Caco-2 (cell line): ENCODE measurements at regions not wholly inside any gene's neighbourhood (a gene's known extent, or its start where the extent isn't known, plus 50 kb on each side); places are given as distances from the start of the nearest gene placed in this dataset.

Experiments
- BruUV-seq: library from RNA; stranded (reverse); fragments of 400-500 nt; replicated peaks from 2 replicates; lab custom pipeline; 2021; lab: Mats Ljungman, UMichigan
- CTCF ChIA-PET: fragments of 300-600 bp; sonication (Branson Sonifier 250); formaldehyde crosslinking; loops from one replicate; lab custom pipeline; 2022; ENCODE audit warnings: antibody characterized with exemption; lab: Charles Lee
- POLR2A ChIA-PET: fragments of 300-600 bp; sonication (Branson Sonifier 250); formaldehyde crosslinking; loops from one replicate; lab custom pipeline; 2022; ENCODE audit warnings: antibody characterized with exemption; lab: Charles Lee
- DNase-seq, 2 experiments: peaks; one replicate each; pipeline versions ENCODE4 v3.0.0 to v3.0.0-alpha.2; 2020 to 2022
- H3K27me3 ChIP-seq: replicated peaks from 2 replicates; pipeline ENCODE4 v1.6.0; 2011; ENCODE audit warnings: low read length; ENCODE audit not compliant: control insufficient read depth, insufficient read depth
- H3K36me3 ChIP-seq: 2 replicates; pipeline ENCODE4 v1.5.1; 2011; ENCODE audit warnings: low read length; ENCODE audit not compliant: control insufficient read depth, insufficient read depth
- H3K4me1 ChIP-seq: fragments of 250-450 bp; sonication (Bioruptor Pico); 2 replicates; pipeline ENCODE4 v1.5.1; 2020; ENCODE audit warnings: mild to moderate bottlenecking
- H3K4me3 ChIP-seq: 2 replicates; pipeline ENCODE4 v1.5.1; 2011; ENCODE audit warnings: low read depth, mild to moderate bottlenecking, control low read depth, low read length
- H3K9me3 ChIP-seq: fragments of 250-450 bp; sonication (Bioruptor Pico); 2 replicates; pipeline ENCODE4 v1.5.1; 2020; ENCODE audit warnings: mild to moderate bottlenecking, moderate library complexity
- H3K27ac Mint-ChIP-seq: one replicate; pipeline ENCODE4 v1.8.0; 2022; ENCODE audit warnings: mixed read lengths; ENCODE audit not compliant: unreplicated experiment
- H3K27me3 Mint-ChIP-seq: one replicate; pipeline ENCODE4 v1.8.0; 2022; ENCODE audit warnings: mixed read lengths; ENCODE audit not compliant: insufficient read depth, unreplicated experiment
- H3K36me3 Mint-ChIP-seq: one replicate; pipeline ENCODE4 v1.8.0; 2022; ENCODE audit warnings: mild to moderate bottlenecking, mixed read lengths; ENCODE audit not compliant: insufficient read depth, unreplicated experiment
- H3K4me1 Mint-ChIP-seq: one replicate; pipeline ENCODE4 v1.8.0; 2022; ENCODE audit warnings: low read depth, mixed read lengths; ENCODE audit not compliant: unreplicated experiment
- H3K4me3 Mint-ChIP-seq: one replicate; pipeline ENCODE4 v1.8.0; 2022; ENCODE audit warnings: mild to moderate bottlenecking, moderate library complexity, mixed read lengths; ENCODE audit not compliant: unreplicated experiment
- H3K9me3 Mint-ChIP-seq: one replicate; pipeline ENCODE4 v1.8.0; 2022; ENCODE audit warnings: mixed read lengths; ENCODE audit not compliant: unreplicated experiment
- CTCF ChIP-seq, 2 experiments: fragments of 200-600 bp in 1 of 2; IDR thresholded peaks; 1 replicate in 1 of 2; 2 replicates in 1 of 2; pipeline versions ENCODE4 v1.5.1 to v1.8.0; 2011 to 2022; ENCODE audit warnings: antibody characterized with exemption in 1 of 2, control low read depth in 1 of 2, inconsistent platforms in 1 of 2, low read depth in 1 of 2, low read length in 1 of 2, mild to moderate bottlenecking in 1 of 2, moderate library complexity in 1 of 2; ENCODE audit not compliant: insufficient read depth in 1 of 2, severe bottlenecking in 1 of 2, unreplicated experiment in 1 of 2
- intact Hi-C: fragments of 100-400 bp; cut with micrococcal nuclease; formaldehyde crosslinking; loops from one replicate; pipeline ENCODE4 v1.10.0; 2022; ENCODE audit not compliant: unreplicated experiment

- Mint-ChIP-seq H3K36me3 (no peaks in the 10 kb centered on the region), H3K27me3 (no peaks in the 10 kb centered on the region), H3K4me1 (no peaks in the 10 kb centered on the region), H3K27ac (no peak overlapping the region), H3K9me3 (no peaks in the 10 kb centered on the region), H3K4me3 (no peak overlapping the region)
- ChIA-PET POLR2A (no interaction called here), CTCF (no interaction called here)
- Histone ChIP-seq H3K4me3 (no peak overlapping the region), H3K36me3 (no peaks in the 10 kb centered on the region), H3K27me3 (no peaks in the 10 kb centered on the region), H3K4me1 (no peaks in the 10 kb centered on the region), H3K9me3 (no peaks in the 10 kb centered on the region)
- BruUV-seq, result no TSS peak
- no peak for DNase-seq
- intact Hi-C loops, result no loop called here
- TF ChIP-seq CTCF (IDR thresholded peaks at IDR 0.05; ENCODE audit: insufficient read depth in 1 of 2, low read depth in 1 of 2, low read length in 1 of 2, severe bottlenecking in 1 of 2, unreplicated experiment in 1 of 2), result no peak
These were observed 272.6 kb downstream of the S1PR1 start for GRCh38 chr1:101509370-101509769.

- H3K4me3 Mint-ChIP-seq, result no peak overlapping the region
- no peaks in the 10 kb centered on the region for H3K4me1 Mint-ChIP-seq
- no peak overlapping the region for H3K27ac Mint-ChIP-seq
- no peak for DNase-seq
- H3K27me3 Mint-ChIP-seq, result no peaks in the 10 kb centered on the region
- H3K36me3 Mint-ChIP-seq, result no peaks in the 10 kb centered on the region
- no peaks in the 10 kb centered on the region for H3K9me3 ChIP-seq
- no TSS peak for BruUV-seq
- ChIA-PET POLR2A (no interaction called here), CTCF (no interaction called here)
- H3K4me1 ChIP-seq, result no peaks in the 10 kb centered on the region
- TF ChIP-seq CTCF (IDR thresholded peaks at IDR 0.05; ENCODE audit: insufficient read depth in 1 of 2, low read depth in 1 of 2, low read length in 1 of 2, severe bottlenecking in 1 of 2, unreplicated experiment in 1 of 2), result no peak
- H3K4me3 ChIP-seq, result no peak overlapping the region
- H3K9me3 Mint-ChIP-seq, result no peaks in the 10 kb centered on the region
- H3K27me3 ChIP-seq, result no peaks in the 10 kb centered on the region
- intact Hi-C loops, result no loop called here
- no peaks in the 10 kb centered on the region for H3K36me3 ChIP-seq
These were observed 274.5 kb downstream of the S1PR1 start for GRCh38 chr1:101511202-101511891.

GRCh38 chr1:101520302-101520701 lies 283.5 kb downstream of the S1PR1 start:
- no peaks in the 10 kb centered on the region for H3K4me1 Mint-ChIP-seq

More at GRCh38 chr1:101520302-101520701, 283.5 kb downstream of the S1PR1 start:
- Histone ChIP-seq H3K27me3 (no peaks in the 10 kb centered on the region), H3K4me3 (no peak overlapping the region), H3K4me1 (no peaks in the 10 kb centered on the region), H3K9me3 (no peaks in the 10 kb centered on the region), H3K36me3 (no peaks in the 10 kb centered on the region)
- ChIA-PET CTCF (no interaction called here), POLR2A (no interaction called here)
- TF ChIP-seq CTCF (IDR thresholded peaks at IDR 0.05; ENCODE audit: insufficient read depth in 1 of 2, low read depth in 1 of 2, low read length in 1 of 2, severe bottlenecking in 1 of 2, unreplicated experiment in 1 of 2), result peak; percentile 59 to 61
- Mint-ChIP-seq H3K9me3 (no peaks in the 10 kb centered on the region), H3K36me3 (no peaks in the 10 kb centered on the region), H3K27ac (no peak overlapping the region), H3K27me3 (no peaks in the 10 kb centered on the region), H3K4me3 (no peak overlapping the region)
- intact Hi-C loops, result loop anchor here (1.0 kb wide), 2 partner anchors 47 to 671 kb away; no protein-coding TSS in a partner anchor
- DNase-seq, result peak; percentile 14 to 23
- BruUV-seq, result no TSS peak
